Muscle layer of colon (tissue), 2 donors: ENCODE measurements at regions not wholly inside any gene's neighbourhood (a gene's known extent, or its start where the extent isn't known, plus 50 kb on each side); places are given as distances from the start of the nearest gene placed in this dataset.

Source experiments
- H3K27ac ChIP-seq: one replicate; pipeline ENCODE4 v1.7.0; 2013; ENCODE audit warnings: low read depth, mild to moderate bottlenecking, low read length, moderate library complexity
- H3K27me3 ChIP-seq, 2 donors: one replicate each; pipeline ENCODE4 v1.7.0; 2013; ENCODE audit warnings: low read length in 2 of 2, mild to moderate bottlenecking in 2 of 2; ENCODE audit not compliant: insufficient read depth in 2 of 2, control insufficient read depth in 1 of 2
- H3K36me3 ChIP-seq: one replicate; pipeline ENCODE4 v1.7.0; 2013; ENCODE audit warnings: mild to moderate bottlenecking, low read length; ENCODE audit not compliant: insufficient read depth
- H3K4me1 ChIP-seq: one replicate; pipeline ENCODE4 v1.7.0; 2013; ENCODE audit warnings: mild to moderate bottlenecking, low read length; ENCODE audit not compliant: insufficient read depth
- H3K4me3 ChIP-seq, 2 donors: one replicate each; pipeline ENCODE4 v1.7.0; 2013; ENCODE audit warnings: low read length in 2 of 2, low read depth in 1 of 2, mild to moderate bottlenecking in 1 of 2, moderate library complexity in 1 of 2
- H3K9ac ChIP-seq: one replicate; pipeline ENCODE4 v1.7.0; 2013; ENCODE audit warnings: low read length
- H3K9me3 ChIP-seq: one replicate; pipeline ENCODE4 v1.7.0; 2013; ENCODE audit warnings: mild to moderate bottlenecking, low read length
- donor health status: abdominal sarcoma.
- donor health status: Adenocarcinoma of cecum.

- no peak overlapping the region for H3K4me3 ChIP-seq
- no peak overlapping the region for H3K27ac ChIP-seq
- H3K36me3 ChIP-seq: no peaks in the 10 kb centered on the region
- H3K27me3 ChIP-seq: no peaks in the 10 kb centered on the region
- no peak overlapping the region for H3K9ac ChIP-seq
- H3K4me1 ChIP-seq: peaks cover 9% of the 10 kb centered on the region
- H3K9me3 ChIP-seq: no peaks in the 10 kb centered on the region
These were observed 225.8 kb downstream of the TTC32 start for GRCh38 chr2:19675856-19676460.

GRCh38 chr2:19675003-19675629 lies 226.7 kb downstream of the TTC32 start:
- H3K4me3 ChIP-seq: no peak overlapping the region
- H3K36me3 ChIP-seq: no peaks in the 10 kb centered on the region
- H3K27me3 ChIP-seq: no peaks in the 10 kb centered on the region
- H3K9ac ChIP-seq: no peak overlapping the region
- H3K9me3 ChIP-seq: no peaks in the 10 kb centered on the region
- peaks cover 16% of the 10 kb centered on the region for H3K4me1 ChIP-seq
- no peak overlapping the region for H3K27ac ChIP-seq

- no peaks in the 10 kb centered on the region for H3K9me3 ChIP-seq
- H3K27ac ChIP-seq: no peak overlapping the region
- H3K4me1 ChIP-seq: peaks cover 24% of the 10 kb centered on the region
- no peak overlapping the region for H3K9ac ChIP-seq
- no peaks in the 10 kb centered on the region for H3K36me3 ChIP-seq
- no peaks in the 10 kb centered on the region for H3K27me3 ChIP-seq
- H3K4me3 ChIP-seq: no peak overlapping the region
These were observed 227.5 kb downstream of the TTC32 start for GRCh38 chr2:19674051-19675002.

GRCh38 chr2:19673213-19673791 lies 228.5 kb downstream of the TTC32 start:
- Histone ChIP-seq H3K9me3 (no peaks in the 10 kb centered on the region), H3K9ac (no peak overlapping the region), H3K36me3 (no peaks in the 10 kb centered on the region), H3K4me1 (peaks cover 29% of the 10 kb centered on the region), H3K27ac (no peak overlapping the region), H3K4me3 (no peak overlapping the region), H3K27me3 (no peaks in the 10 kb centered on the region)

- no peak overlapping the region for H3K9ac ChIP-seq
- no peak overlapping the region for H3K27ac ChIP-seq
- H3K36me3 ChIP-seq: no peaks in the 10 kb centered on the region
- peaks cover 37% of the 10 kb centered on the region for H3K4me1 ChIP-seq
- H3K27me3 ChIP-seq: no peaks in the 10 kb centered on the region
- no peaks in the 10 kb centered on the region for H3K9me3 ChIP-seq
- no peak overlapping the region for H3K4me3 ChIP-seq
These were observed 229.9 kb downstream of the TTC32 start for GRCh38 chr2:19671916-19672315.

- Histone ChIP-seq H3K36me3 (no peaks in the 10 kb centered on the region), H3K4me3 (no peak overlapping the region), H3K27me3 (no peaks in the 10 kb centered on the region), H3K4me1 (peaks cover 38% of the 10 kb centered on the region), H3K27ac (no peak overlapping the region), H3K9ac (no peak overlapping the region), H3K9me3 (no peaks in the 10 kb centered on the region)
These were observed 230.5 kb downstream of the TTC32 start for GRCh38 chr2:19671311-19671710.

- no peak overlapping the region for H3K4me3 ChIP-seq
- H3K4me1 ChIP-seq: peaks cover 38% of the 10 kb centered on the region
- H3K27me3 ChIP-seq: no peaks in the 10 kb centered on the region
- H3K36me3 ChIP-seq: no peaks in the 10 kb centered on the region
- no peaks in the 10 kb centered on the region for H3K9me3 ChIP-seq
- no peak overlapping the region for H3K9ac ChIP-seq
- H3K27ac ChIP-seq: no peak overlapping the region
These were observed 231.5 kb downstream of the TTC32 start for GRCh38 chr2:19670303-19670702.

- Histone ChIP-seq H3K9me3 (no peaks in the 10 kb centered on the region), H3K4me1 (peaks cover 38% of the 10 kb centered on the region), H3K27ac (no peak overlapping the region), H3K27me3 (no peaks in the 10 kb centered on the region), H3K4me3 (no peak overlapping the region), H3K9ac (no peak overlapping the region), H3K36me3 (no peaks in the 10 kb centered on the region)
These were observed 232.2 kb downstream of the TTC32 start for GRCh38 chr2:19669559-19669958.

GRCh38 chr2:19669126-19669525 lies 232.7 kb downstream of the TTC32 start:
- peaks cover 38% of the 10 kb centered on the region for H3K4me1 ChIP-seq
- no peaks in the 10 kb centered on the region for H3K9me3 ChIP-seq
- no peak overlapping the region for H3K27ac ChIP-seq
- no peak overlapping the region for H3K9ac ChIP-seq
- H3K4me3 ChIP-seq: no peak overlapping the region
- H3K27me3 ChIP-seq: no peaks in the 10 kb centered on the region
- H3K36me3 ChIP-seq: no peaks in the 10 kb centered on the region

- no peaks in the 10 kb centered on the region for H3K27me3 ChIP-seq
- H3K9me3 ChIP-seq: no peaks in the 10 kb centered on the region
- no peak overlapping the region for H3K9ac ChIP-seq
- H3K4me1 ChIP-seq: peaks cover 38% of the 10 kb centered on the region
- no peak overlapping the region for H3K27ac ChIP-seq
- no peaks in the 10 kb centered on the region for H3K36me3 ChIP-seq
- no peak overlapping the region for H3K4me3 ChIP-seq
These were observed 234.2 kb downstream of the TTC32 start for GRCh38 chr2:19667536-19667949.

- Histone ChIP-seq H3K9ac (no peak overlapping the region), H3K27me3 (no peaks in the 10 kb centered on the region), H3K27ac (no peak overlapping the region), H3K36me3 (no peaks in the 10 kb centered on the region), H3K4me1 (peaks cover 38% of the 10 kb centered on the region), H3K4me3 (no peak overlapping the region), H3K9me3 (no peaks in the 10 kb centered on the region)
These were observed 234.7 kb downstream of the TTC32 start for GRCh38 chr2:19667085-19667484.
